K562 (cell line): ENCODE measurements at regions not wholly inside any gene's neighbourhood (a gene's known extent, or its start where the extent isn't known, plus 50 kb on each side); places are given as distances from the start of the nearest gene placed in this dataset.

Experiments
- ATAC-seq: fragments of 200-7000 bp; cut with Tn5 transposase; 3 replicates; pipeline ENCODE4 v1.9.1; 2020; ENCODE audit warnings: moderate library complexity
- BruUV-seq: library from RNA; stranded (reverse); fragments of 400-500 nt; replicated peaks from 2 replicates; lab custom pipeline; 2021; lab: Mats Ljungman, UMichigan
- CTCF ChIA-PET: fragments of 300-600 bp; formaldehyde crosslinking; extraction: SDS; loops from one replicate; lab custom pipeline; 2021; ENCODE audit warnings: low intra/inter-chr PET ratio; lab: Yijun Ruan, JAX
- POLR2A ChIA-PET: fragments of 300-600, 350-650 bp; sonication (Branson Sonifier 250); formaldehyde crosslinking; extraction: SDS; loops from one replicate; lab custom pipeline; 2021; ENCODE audit warnings: antibody characterized with exemption, inconsistent platforms; lab: Yijun Ruan, JAX
- DNase-seq, 4 experiments: peaks; one replicate each; pipeline versions ENCODE4 v3.0.0 to v3.0.0-alpha.2; 2011 to 2018; ENCODE audit warnings: low spot score in 3 of 4, mixed read lengths in 3 of 4; ENCODE audit errors: extremely low read depth in 1 of 4
- FAIRE-seq: peaks from 2 replicates; lab custom pipeline; 2011; peaks lifted over from hg19 to GRCh38; lab: Jason Lieb, UNC
- H2AFZ ChIP-seq: 2 replicates; pipeline ENCODE4 v1.6.0; 2011; ENCODE audit warnings: low read depth, low read length, control low read depth, inconsistent platforms
- H3K27ac ChIP-seq: fragments of 200-600 bp; 3 replicates; pipeline ENCODE4 v1.8.0; 2011; ENCODE audit warnings: low read depth, mild to moderate bottlenecking, control low read depth, inconsistent platforms, low read length, moderate library complexity, mixed read lengths; ENCODE audit errors: extremely low read depth
- H3K27me3 ChIP-seq, 2 experiments: fragments of 300-600 bp in 1 of 2; 2 replicates in 1 of 2; 3 replicates in 1 of 2; pipeline versions ENCODE4 v1.6.0 to v1.8.0; 2011; ENCODE audit warnings: inconsistent platforms in 2 of 2, low read length in 2 of 2, mild to moderate bottlenecking in 1 of 2, mixed read lengths in 1 of 2, moderate library complexity in 1 of 2; ENCODE audit not compliant: control insufficient read depth in 2 of 2, insufficient read depth in 2 of 2
- H3K36me3 ChIP-seq: fragments of 300-600 bp; 3 replicates; pipeline ENCODE4 v1.8.0; 2011; ENCODE audit warnings: mild to moderate bottlenecking, low read length, inconsistent platforms; ENCODE audit not compliant: control insufficient read depth, insufficient read depth
- H3K4me1 ChIP-seq, 2 experiments: fragments of 200-600 bp in 1 of 2; replicated peaks in 1 of 2; 2 replicates in 1 of 2; 3 replicates in 1 of 2; pipeline versions ENCODE4 v1.5.1 to v1.8.0; 2011; ENCODE audit warnings: inconsistent platforms in 2 of 2, low read length in 2 of 2, mild to moderate bottlenecking in 1 of 2, mixed read lengths in 1 of 2, moderate library complexity in 1 of 2; ENCODE audit not compliant: control insufficient read depth in 2 of 2, insufficient read depth in 2 of 2
- H3K4me2 ChIP-seq: 2 replicates; pipeline ENCODE4 v1.6.1; 2011; ENCODE audit warnings: low read length, control low read depth, inconsistent platforms, mixed read lengths; ENCODE audit not compliant: insufficient read depth
- H3K4me3 ChIP-seq: fragments of 200-600 bp; sonication (generic), shearing (Covaris generic); 2 replicates; pipeline ENCODE4 v1.5.1; 2016; ENCODE audit warnings: control low read depth, inconsistent platforms
- H3K79me2 ChIP-seq: fragments of 200-600 bp; 3 replicates; pipeline ENCODE4 v1.8.0; 2011; ENCODE audit warnings: low read length, inconsistent platforms; ENCODE audit not compliant: control insufficient read depth, insufficient read depth
- H3K9ac ChIP-seq, 2 experiments: 2 replicates each; pipeline versions ENCODE4 v1.6.0 to v1.6.1; 2011; ENCODE audit warnings: low read depth in 2 of 2, low read length in 2 of 2, control low read depth in 1 of 2, inconsistent platforms in 1 of 2, mild to moderate bottlenecking in 1 of 2, mixed read lengths in 1 of 2; ENCODE audit not compliant: insufficient read depth in 1 of 2
- H3K9me1 ChIP-seq: one replicate; pipeline ENCODE4 v1.6.0; 2011; ENCODE audit warnings: inconsistent platforms, mild to moderate bottlenecking, low read length, moderate library complexity; ENCODE audit not compliant: control insufficient read depth, insufficient read depth
- H3K9me3 ChIP-seq: replicated peaks from 2 replicates; pipeline ENCODE4 v1.5.1; 2011; ENCODE audit warnings: low read depth, low read length, inconsistent platforms; ENCODE audit not compliant: control insufficient read depth, insufficient read depth
- H4K20me1 ChIP-seq: replicated peaks from 2 replicates; pipeline ENCODE4 v1.6.1; 2011; ENCODE audit warnings: low read length, inconsistent platforms, mixed read lengths; ENCODE audit not compliant: control insufficient read depth, insufficient read depth
- BHLHE40 ChIP-seq: IDR thresholded peaks from 2 replicates; pipeline ENCODE4 v1.6.1; 2011; ENCODE audit warnings: low read length, improper control_type of control experiment
- CBX3 ChIP-seq, 2 experiments: IDR thresholded peaks; 1 replicate in 1 of 2; 2 replicates in 1 of 2; pipeline ENCODE4 v1.6.1; 2012; ENCODE audit warnings: inconsistent platforms in 2 of 2, low read length in 2 of 2, borderline replicate concordance in 1 of 2, control low read depth in 1 of 2
- E4F1 ChIP-seq: fragments of 250-450 bp; sonication (Bioruptor Pico); IDR thresholded peaks from 2 replicates; pipeline ENCODE4 v1.5.0; 2021; ENCODE audit warnings: mild to moderate bottlenecking, borderline replicate concordance
- HBP1 ChIP-seq: fragments of 450-650 bp; formaldehyde crosslinking; IDR thresholded peaks from 2 replicates; pipeline ENCODE4 v1.4.0; 2022; ENCODE audit warnings: missing genetic modification characterization
- KDM2B ChIP-seq: fragments of 250-450 bp; sonication (Bioruptor Pico); IDR thresholded peaks from 2 replicates; pipeline ENCODE4 v1.8.0; 2021; ENCODE audit warnings: mild to moderate bottlenecking, moderate library complexity
- PPARD ChIP-seq: fragments of 250-450 bp; sonication (Bioruptor Pico); IDR thresholded peaks from 2 replicates; pipeline ENCODE4 v1.8.0; 2022; ENCODE audit warnings: inconsistent platforms, mild to moderate bottlenecking, moderate library complexity
- RBM17 ChIP-seq: fragments of 200-400 bp; formaldehyde crosslinking; IDR thresholded peaks from 2 replicates; pipeline ENCODE4 v1.6.1; 2017; ENCODE audit warnings: low read depth, mild to moderate bottlenecking, low read length, borderline replicate concordance
- ZBED1 ChIP-seq: IDR thresholded peaks from 2 replicates; pipeline ENCODE4 v1.6.1; 2014
- ZNF263 ChIP-seq: sonication (generic); formaldehyde crosslinking; IDR thresholded peaks from 2 replicates; pipeline ENCODE4 v1.8.0; 2022; ENCODE audit warnings: mild to moderate bottlenecking, missing genetic modification reagents, borderline replicate concordance
- ZNF77 ChIP-seq: fragments of 250-450 bp; sonication (Bioruptor Pico); IDR thresholded peaks from 2 replicates; pipeline ENCODE4 v1.5.0; 2020
- ZNF830 ChIP-seq: fragments of 250-450 bp; sonication (Bioruptor Pico); IDR thresholded peaks from 2 replicates; pipeline ENCODE4 v1.5.0; 2021; ENCODE audit warnings: mild to moderate bottlenecking
- WGBS: fragments of 100-300 bp; shearing (Covaris generic); methylation state at CpG from one replicate; pipeline ENCODE4 v1.1.6; 2016; ENCODE audit warnings: low coverage, mixed read lengths; ENCODE audit not compliant: insufficient coverage; ENCODE audit errors: missing lambda C conversion rate; 5-methylcytosine and 5-hydroxymethylcytosine counted together
- in situ Hi-C: fragments of 300-500 bp; cut with MboI; formaldehyde crosslinking; loops from 4 replicates; pipeline ENCODE4 v1.15.0; 2018; ENCODE audit warnings: inconsistent platforms, mixed read lengths
- intact Hi-C: fragments of 100-400 bp; cut with micrococcal nuclease; formaldehyde crosslinking; loops from 2 replicates; pipeline ENCODE4 v1.14.2; 2022

GRCh38 chr4:178415925-178416324, 973.7 kb upstream of the AGA start:
- Histone ChIP-seq H3K4me1 (no peaks in the 10 kb centered on the region), H3K9me1 (no peaks in the 10 kb centered on the region), H3K27ac (no peak overlapping the region), H3K9me3 (no peaks in the 10 kb centered on the region), H3K27me3 (no peaks in the 10 kb centered on the region), H3K4me3 (no peak overlapping the region), H3K36me3 (no peaks in the 10 kb centered on the region), H4K20me1 (no peaks in the 10 kb centered on the region), H3K79me2 (no peaks in the 10 kb centered on the region), H3K4me2 (no peak overlapping the region), H2AFZ (no peak overlapping the region), H3K9ac (no peak overlapping the region)
- WGBS, result 3% methylated on average over 10 of the region's 14 CpGs
- no peak for FAIRE-seq
- intact Hi-C loops, result no loop called here
- in situ Hi-C loops, result no loop called here
- CTCF ChIA-PET, result no interaction called here
- POLR2A ChIA-PET, result no interaction called here
- DNase-seq, result no peak
- BruUV-seq, result no TSS peak
- no peak for TF ChIP-seq ZBED1
- no peak for TF ChIP-seq KDM2B (CRISPR knock-in tag)
- TF ChIP-seq HBP1 (CRISPR knock-in tag), result no peak
- no peak for TF ChIP-seq ZNF263 (CRISPR knock-in tag)
- no peak for TF ChIP-seq BHLHE40
- no peak for TF ChIP-seq PPARD (CRISPR knock-in tag)
- ATAC-seq, result no peak

- CTCF ChIA-PET, result no interaction called here
- Histone ChIP-seq H2AFZ (no peak overlapping the region), H4K20me1 (no peaks in the 10 kb centered on the region), H3K9me1 (no peaks in the 10 kb centered on the region), H3K27me3 (no peaks in the 10 kb centered on the region)
- FAIRE-seq, result no peak
- in situ Hi-C loops, result no loop called here
- TF ChIP-seq ZNF77 (CRISPR knock-in tag) (no peak), E4F1 (CRISPR knock-in tag) (no peak), RBM17 (no peak), CBX3 (IDR thresholded peaks at IDR 0.05; ENCODE audit: borderline replicate concordance in 1 of 2, low read length in 2 of 2) (no peak), ZNF830 (CRISPR knock-in tag) (no peak)
- TF ChIP-seq, all 486 proteins: peak for 0
- ATAC-seq, result no peak
- Histone ChIP-seq H3K27ac (no peak overlapping the region), H3K4me2 (no peak overlapping the region), H3K4me3 (no peak overlapping the region), H3K4me1 (no peaks in the 10 kb centered on the region), H3K36me3 (no peaks in the 10 kb centered on the region), H3K79me2 (no peaks in the 10 kb centered on the region), H3K9ac (no peak overlapping the region), H3K9me3 (no peaks in the 10 kb centered on the region)
- WGBS, result 0% methylated on average over 2 of the region's 2 CpGs
- BruUV-seq, result no TSS peak
- intact Hi-C loops, result no loop called here
- POLR2A ChIA-PET, result no interaction called here
- no peak for DNase-seq
Observed at GRCh38 chr4:178423366-178423765, 981.1 kb upstream of the AGA start.
